ENCODE measurements at regions not wholly inside any gene's neighbourhood (a gene's known extent, or its start where the extent isn't known, plus 50 kb on each side); places are given as distances from the start of the nearest gene placed in this dataset.

DNA sequence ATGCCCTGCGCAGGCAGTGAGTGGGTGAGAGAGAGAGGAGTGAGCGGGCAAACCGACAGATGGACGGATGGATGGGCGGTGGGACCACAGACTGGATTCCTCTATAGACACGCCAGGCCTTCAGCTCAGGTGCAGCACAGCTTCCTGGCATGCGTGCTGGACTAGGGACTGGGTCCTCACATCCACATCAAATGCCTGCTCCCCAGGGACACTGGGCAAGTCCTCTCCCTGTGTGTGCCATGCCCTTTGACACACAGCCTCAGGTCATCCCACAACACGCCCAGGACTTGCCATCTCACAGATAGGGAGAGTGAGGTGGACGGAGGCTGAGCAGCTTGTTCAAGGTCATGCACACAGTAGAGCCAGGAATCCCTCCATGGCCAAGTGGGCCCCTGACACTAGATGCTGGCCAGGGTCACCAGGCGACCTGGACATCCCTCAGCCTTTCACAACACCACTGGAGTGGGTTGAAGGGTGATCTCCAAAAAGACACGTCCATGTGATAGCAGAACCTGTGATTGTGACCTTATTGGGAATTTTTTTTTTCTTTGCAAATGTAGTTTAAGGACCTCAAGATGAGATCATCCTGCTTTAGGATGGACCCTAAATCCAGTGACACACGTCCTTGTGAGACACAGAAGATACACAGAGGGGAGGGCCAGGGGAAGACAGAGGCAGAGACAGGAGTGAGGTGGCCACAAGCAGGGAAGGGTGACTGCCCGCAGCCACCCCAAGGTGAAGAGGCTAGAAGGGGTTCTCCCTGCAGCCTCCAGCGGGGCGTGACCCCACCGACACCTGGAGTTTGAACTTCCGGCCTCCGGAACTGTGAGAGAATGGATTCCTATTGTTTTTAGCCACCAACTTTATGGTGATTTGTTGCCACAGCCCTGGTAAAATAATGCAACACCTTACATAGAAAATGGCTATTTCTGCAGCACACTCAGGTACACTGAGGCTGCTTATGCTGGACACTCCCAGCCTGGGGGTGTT is 155.0 kb upstream of the CHST15 start:
- no peak for TF ChIP-seq CTCF (IDR thresholded peaks at IDR 0.05; ENCODE audit: control insufficient read depth, extremely low read depth, insufficient read depth)
- no peak overlapping the region for H3K4me3 ChIP-seq (ENCODE audit: low read depth, low read length)
- no peak for DNase-seq (ENCODE audit: low read depth)

GRCh38 chr10:124245806-124246440 is 152.5 kb upstream of the CHST15 start:
- no peak for DNase-seq (ENCODE audit: low read depth)
- no peak for TF ChIP-seq CTCF (IDR thresholded peaks at IDR 0.05; ENCODE audit: control insufficient read depth, extremely low read depth, insufficient read depth)

DNA sequence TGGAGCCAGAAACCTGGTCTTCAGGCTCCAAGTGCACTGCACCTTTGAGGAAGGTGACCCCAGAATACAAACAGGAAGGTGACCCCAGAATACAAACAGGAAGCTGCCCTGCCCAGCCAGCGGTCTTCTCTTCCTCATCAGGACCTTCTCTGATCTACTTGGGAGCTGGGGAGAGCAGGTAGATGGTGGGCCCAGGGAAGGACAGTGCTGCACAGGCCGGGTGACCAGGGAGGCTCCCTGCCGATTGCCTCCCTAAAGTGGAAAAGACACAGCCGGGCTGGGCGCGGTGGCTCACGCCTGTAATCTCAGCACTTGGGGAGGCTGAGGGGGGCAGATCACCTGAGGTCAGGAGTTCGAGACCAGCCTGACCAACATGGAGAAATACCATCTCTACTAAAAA is 151.8 kb upstream of the CHST15 start:
- no peak for DNase-seq (ENCODE audit: low read depth)
- no peak for TF ChIP-seq CTCF (IDR thresholded peaks at IDR 0.05; ENCODE audit: control insufficient read depth, extremely low read depth, insufficient read depth)
- H3K4me3 ChIP-seq (ENCODE audit: low read depth, low read length), result no peak overlapping the region

More at GRCh38 chr10:124245806-124246440, 152.5 kb upstream of the CHST15 start:
- H3K4me3 ChIP-seq (ENCODE audit: low read depth, low read length), result no peak overlapping the region

- H3K4me3 ChIP-seq (ENCODE audit: low read depth, low read length), result no peak overlapping the region
- no peak for TF ChIP-seq CTCF (IDR thresholded peaks at IDR 0.05; ENCODE audit: control insufficient read depth, extremely low read depth, insufficient read depth)
- DNase-seq (ENCODE audit: low read depth), result no peak
These were observed 151.0 kb upstream of the CHST15 start for GRCh38 chr10:124244256-124244877.

- no peak overlapping the region for H3K4me3 ChIP-seq (ENCODE audit: low read depth, low read length)
- no peak for DNase-seq (ENCODE audit: low read depth)
- no peak for TF ChIP-seq CTCF (IDR thresholded peaks at IDR 0.05; ENCODE audit: control insufficient read depth, extremely low read depth, insufficient read depth)
These were observed 150.3 kb upstream of the CHST15 start for GRCh38 chr10:124243702-124244121.

DNA sequence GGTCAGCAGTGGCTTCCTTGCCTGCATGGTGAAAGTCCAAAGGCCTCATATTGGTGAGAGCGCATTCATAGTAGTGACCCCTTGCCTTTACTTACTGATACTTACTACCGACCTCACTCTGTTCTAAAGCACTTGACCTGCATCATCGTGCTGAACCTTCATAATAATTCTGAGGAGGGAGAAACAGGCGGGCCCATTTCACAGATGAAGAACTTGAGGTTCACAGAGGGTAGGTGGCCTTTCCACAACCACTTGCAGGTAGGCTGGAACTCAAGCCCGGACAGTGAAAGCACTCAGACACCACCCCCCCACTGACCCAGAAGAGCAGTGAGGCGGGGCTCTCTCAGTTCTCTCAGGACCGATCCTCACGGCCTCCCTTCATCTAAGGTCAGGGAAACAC is 149.4 kb upstream of the CHST15 start:
- TF ChIP-seq CTCF (IDR thresholded peaks at IDR 0.05; ENCODE audit: control insufficient read depth, extremely low read depth, insufficient read depth), result no peak
- no peak for DNase-seq (ENCODE audit: low read depth)
- H3K4me3 ChIP-seq (ENCODE audit: low read depth, low read length), result no peak overlapping the region
